ENCODE measurements at regions not wholly inside any gene's neighbourhood (a gene's known extent, or its start where the extent isn't known, plus 50 kb on each side); places are given as distances from the start of the nearest gene placed in this dataset.

- no peak for TF ChIP-seq USF2 (IDR thresholded peaks at IDR 0.05; ENCODE audit: low read depth, low read length)
- TF ChIP-seq CHD1 (IDR thresholded peaks at IDR 0.05; ENCODE audit: low read depth, low read length), result no peak
- TF ChIP-seq FOS (IDR thresholded peaks at IDR 0.05; ENCODE audit: low read depth, low read length), result no peak
- TF ChIP-seq ELK1 (IDR thresholded peaks at IDR 0.05; ENCODE audit: borderline replicate concordance, low read depth, low read length), result no peak
- no peak for TF ChIP-seq MXI1 (IDR thresholded peaks at IDR 0.05; ENCODE audit: borderline replicate concordance, low read depth, low read length)
- no peak for TF ChIP-seq RFX5 (IDR thresholded peaks at IDR 0.05; ENCODE audit: low read depth, low read length)
- no peak for TF ChIP-seq NFE2L2 (IDR thresholded peaks at IDR 0.05; ENCODE audit: low read depth, low read length)
- TF ChIP-seq POLR2A (IDR thresholded peaks at IDR 0.05; ENCODE audit: low read depth, low read length), result no peak
- no peak for TF ChIP-seq MAZ (IDR thresholded peaks at IDR 0.05; ENCODE audit: borderline replicate concordance, low read depth, low read length)
- no peak for TF ChIP-seq CEBPB (IDR thresholded peaks at IDR 0.05; ENCODE audit: low read depth, low read length)
- TF ChIP-seq RCOR1 (IDR thresholded peaks at IDR 0.05; ENCODE audit: insufficient replicate concordance, low read length), result no peak
- TF ChIP-seq MAFK (IDR thresholded peaks at IDR 0.05; ENCODE audit: low read depth, low read length), result no peak
These were observed 82.6 kb upstream of the CCDC91 start for GRCh38 chr12:28107679-28108078.

More at GRCh38 chr12:28107679-28108078, 82.6 kb upstream of the CCDC91 start:
- DNase-seq (no peak), ATAC-seq (ENCODE audit: low read depth) (no peak)
- Histone ChIP-seq H3K9me1 (ENCODE audit: insufficient read depth, low read length) (no peaks in the 10 kb centered on the region), H3K18ac (ENCODE audit: low read depth, low read length) (no peak overlapping the region), H4K20me1 (ENCODE audit: insufficient read depth, low read length) (no peaks in the 10 kb centered on the region), H3K4me2 (ENCODE audit: low read depth, low read length) (no peak overlapping the region), H3K56ac (ENCODE audit: extremely low read depth, insufficient read depth, low read length) (no peak overlapping the region), H3K36me3 (ENCODE audit: control insufficient read depth, insufficient read depth, low read length) (no peaks in the 10 kb centered on the region), H2AK5ac (ENCODE audit: low read depth, low read length) (no peak overlapping the region), H2BK120ac (ENCODE audit: low read depth, low read length) (no peak overlapping the region), H3K4me3 (ENCODE audit: insufficient read depth, low read depth, low read length) (no peak overlapping the region), H3K27ac (ENCODE audit: insufficient read depth, low read length) (no peak overlapping the region), H3K4ac (ENCODE audit: low read depth, low read length) (no peak overlapping the region), H4K5ac (ENCODE audit: low read depth, low read length) (no peak overlapping the region), H2BK15ac (ENCODE audit: low read depth, low read length) (no peak overlapping the region), H2AFZ (replicated peaks; ENCODE audit: low read length, poor library complexity) (no peak overlapping the region), H3K4me1 (ENCODE audit: control insufficient read depth, insufficient read depth, low read length) (no peaks in the 10 kb centered on the region), H4K91ac (ENCODE audit: insufficient read depth, low read depth, low read length) (no peak overlapping the region), H3K23ac (ENCODE audit: low read depth, low read length) (no peak overlapping the region), H2BK5ac (ENCODE audit: low read depth, low read length, poor library complexity, severe bottlenecking) (no peak overlapping the region), H3K27me3 (ENCODE audit: control insufficient read depth, insufficient read depth, low read length) (no peaks in the 10 kb centered on the region), H3K79me1 (ENCODE audit: low read depth in 1 of 2, low read length in 2 of 2) (no peaks in the 10 kb centered on the region), H4K8ac (ENCODE audit: low read depth in 2 of 2, low read length in 2 of 2) (no peak overlapping the region), H3K9ac (ENCODE audit: low read depth, low read length) (no peak overlapping the region), H2AK9ac (replicated peaks; ENCODE audit: low read depth, low read length, poor library complexity) (no peak overlapping the region), H3K9me3 (ENCODE audit: control insufficient read depth, insufficient read depth, low read length) (no peaks in the 10 kb centered on the region), H2BK20ac (ENCODE audit: low read depth, low read length) (no peak overlapping the region), H3K14ac (replicated peaks; ENCODE audit: low read depth, low read length) (no peak overlapping the region)
- in situ Hi-C loops (cut with MboI; ENCODE audit: low sequenced_read_pairs) (no loop called here), dilution Hi-C loops (cut with HindIII; ENCODE audit: low sequenced_read_pairs, unreplicated experiment) (no loop called here), intact Hi-C loops (cut with micrococcal nuclease) (no loop called here)
- BruUV-seq (replicated peaks), result no TSS peak
- whole genome bisulfite sequencing, 2 experiments (ENCODE audit: extremely low coverage in 2 of 2, insufficient read length in 1 of 2), result no CpG with 5 or more reads among the region's 2 CpGs
- CTCF ChIA-PET, result no interaction called here
- POLR2A ChIA-PET (ENCODE audit: unreplicated experiment), result no interaction called here

All from IMR-90 (cell line).